ENCODE measurements at regions not wholly inside any gene's neighbourhood (a gene's known extent, or its start where the extent isn't known, plus 50 kb on each side); places are given as distances from the start of the nearest gene placed in this dataset.

GRCh38 chr6:44561060-44561623 lies 173.6 kb downstream of the CDC5L start:
- Histone ChIP-seq H3K4me1 (ENCODE audit: low read depth) (no peaks in the 10 kb centered on the region), H3K4me3 (no peak overlapping the region), H3K9me3 (no peaks in the 10 kb centered on the region), H3K36me3 (ENCODE audit: low read depth) (no peaks in the 10 kb centered on the region)
- no peak for TF ChIP-seq CTCF (IDR thresholded peaks at IDR 0.05)
- DNase-seq (no peak), ATAC-seq (no peak)
- intact Hi-C loops (cut with DNase I, micrococcal nuclease), result no loop called here

DNA sequence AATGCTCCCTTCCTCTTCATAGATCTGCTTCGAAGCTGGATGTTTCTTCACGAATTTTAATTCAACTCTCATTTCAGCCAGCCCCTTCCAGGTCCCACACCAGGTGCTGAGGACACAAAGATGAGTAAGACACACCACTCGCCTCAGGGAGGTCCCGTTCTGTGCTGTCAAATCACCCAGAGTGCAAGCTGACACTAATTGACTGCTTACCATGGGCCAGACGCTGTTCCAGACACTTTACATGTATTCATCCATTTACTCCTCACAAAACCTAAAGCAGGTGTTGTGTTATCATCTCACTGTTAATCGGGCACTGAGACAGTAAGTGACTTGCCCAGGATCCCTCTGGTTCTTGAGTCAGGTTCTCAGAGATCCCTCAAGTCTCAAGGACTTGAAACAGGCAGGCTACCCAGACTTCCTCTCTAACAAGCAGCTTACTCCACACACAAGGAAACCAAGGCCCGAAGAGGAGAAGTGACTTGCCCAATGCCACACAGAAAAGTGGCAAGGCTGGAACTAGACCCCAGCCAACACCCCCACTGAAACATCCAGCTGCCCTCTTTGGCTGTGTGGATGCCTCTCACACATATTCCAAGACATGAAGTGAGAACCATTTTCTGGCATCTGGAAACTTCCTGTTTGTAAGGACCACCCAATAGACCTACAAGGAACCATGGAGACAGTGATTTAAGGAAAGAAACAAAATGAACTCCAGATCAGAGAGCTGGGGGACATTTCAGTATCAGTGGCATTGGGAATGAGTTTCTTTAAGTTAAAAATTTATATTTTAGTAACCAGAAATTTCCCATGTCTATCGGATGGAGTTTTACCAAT lies 174.5 kb downstream of the CDC5L start:
- intact Hi-C loops (cut with DNase I, micrococcal nuclease), result no loop called here
- ATAC-seq, result no peak

DNA sequence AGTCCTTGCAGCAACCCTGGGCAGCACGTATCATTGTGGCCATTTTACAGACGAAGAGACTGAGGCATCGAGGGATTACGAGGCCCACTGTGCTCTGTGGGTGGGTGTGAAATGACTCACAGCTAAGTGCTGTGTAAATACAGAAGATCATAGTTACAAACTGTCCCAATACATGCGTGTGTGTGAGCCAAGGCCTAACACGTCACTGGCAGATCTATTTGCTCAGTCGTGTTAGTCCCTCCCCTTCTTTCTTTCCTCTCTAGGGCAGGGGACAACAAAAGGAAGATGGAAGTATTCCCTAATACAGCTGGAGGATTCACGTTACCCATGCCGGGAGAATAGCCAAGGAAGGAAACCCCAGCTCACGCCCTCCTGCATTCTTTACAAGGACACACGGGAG lies 175.9 kb downstream of the CDC5L start:
- Histone ChIP-seq H3K36me3 (ENCODE audit: low read depth) (no peaks in the 10 kb centered on the region), H3K4me3 (no peak overlapping the region), H3K9me3 (no peaks in the 10 kb centered on the region), H3K4me1 (ENCODE audit: low read depth) (no peaks in the 10 kb centered on the region)
- DNase-seq (no peak), ATAC-seq (peak; percentile 44)
- intact Hi-C loops (cut with DNase I, micrococcal nuclease), result no loop called here
- TF ChIP-seq CTCF (IDR thresholded peaks at IDR 0.05), result no peak

More for the DNA sequence above, 174.5 kb downstream of the CDC5L start:
- Histone ChIP-seq H3K4me3 (no peak overlapping the region), H3K36me3 (ENCODE audit: low read depth) (no peaks in the 10 kb centered on the region), H3K4me1 (ENCODE audit: low read depth) (no peaks in the 10 kb centered on the region), H3K9me3 (no peaks in the 10 kb centered on the region)
- no peak for TF ChIP-seq CTCF (IDR thresholded peaks at IDR 0.05)
- DNase-seq, result no peak

DNA sequence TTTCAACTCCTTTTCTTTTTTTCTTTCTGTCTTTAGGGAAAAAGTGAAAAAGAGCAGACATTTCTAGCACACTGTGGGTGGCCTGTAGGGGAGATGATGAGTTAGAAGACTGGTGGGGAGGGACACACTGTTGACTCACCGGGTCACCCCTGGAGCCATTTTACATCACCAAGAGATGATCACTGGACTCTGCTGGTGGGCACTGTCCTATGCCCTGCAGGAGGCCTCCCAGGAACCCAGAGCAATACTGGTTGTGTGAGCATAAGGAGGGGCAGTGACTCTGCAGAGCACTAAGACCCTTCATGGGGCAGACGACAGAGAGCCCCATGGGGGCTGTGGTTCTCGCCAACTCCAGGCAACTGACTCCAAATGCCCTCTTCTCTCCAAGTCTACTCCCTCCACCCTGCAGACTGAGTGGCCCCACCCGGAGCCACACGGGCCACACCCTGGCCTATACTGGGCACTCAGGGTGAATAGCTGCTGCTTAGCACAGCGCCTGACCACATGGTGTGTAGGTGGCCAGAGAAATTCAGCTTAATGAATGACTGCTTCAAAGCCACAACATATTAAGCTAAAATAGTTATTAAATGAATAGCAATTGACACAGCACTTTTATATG lies 177.5 kb downstream of the CDC5L start:
- Histone ChIP-seq H3K9me3 (no peaks in the 10 kb centered on the region), H3K36me3 (ENCODE audit: low read depth) (no peaks in the 10 kb centered on the region), H3K4me1 (ENCODE audit: low read depth) (no peaks in the 10 kb centered on the region), H3K4me3 (no peak overlapping the region)
- DNase-seq (no peak), ATAC-seq (peak; percentile 36)
- no peak for TF ChIP-seq CTCF (IDR thresholded peaks at IDR 0.05)
- intact Hi-C loops (cut with DNase I, micrococcal nuclease), result no loop called here

GRCh38 chr6:44567406-44567805 lies 179.9 kb downstream of the CDC5L start:
- ATAC-seq (no peak), DNase-seq (no peak)
- TF ChIP-seq CTCF (IDR thresholded peaks at IDR 0.05), result no peak
- intact Hi-C loops (cut with DNase I, micrococcal nuclease), result no loop called here
- Histone ChIP-seq H3K36me3 (ENCODE audit: low read depth) (no peaks in the 10 kb centered on the region), H3K4me3 (no peak overlapping the region), H3K9me3 (no peaks in the 10 kb centered on the region), H3K4me1 (ENCODE audit: low read depth) (no peaks in the 10 kb centered on the region)

Measured in mucosa of descending colon (tissue), 3 donors.